Endothelial cell of umbilical vein (primary cell): ENCODE measurements at regions not wholly inside any gene's neighbourhood (a gene's known extent, or its start where the extent isn't known, plus 50 kb on each side); places are given as distances from the start of the nearest gene placed in this dataset.

ENCODE experiments used
- BruUV-seq: library from RNA; stranded (reverse); fragments of 400-500 nt; replicated peaks from 2 replicates; lab custom pipeline; 2021; lab: Mats Ljungman, UMichigan
- CTCF ChIA-PET: fragments of 300-600, 350-600 bp; sonication (Branson Sonifier 250); formaldehyde crosslinking; loops from one replicate; lab custom pipeline; 2021; ENCODE audit warnings: antibody characterized with exemption, inconsistent platforms; lab: Charles Lee
- POLR2A ChIA-PET: fragments of 300-600, 350-600 bp; sonication (Branson Sonifier 250); formaldehyde crosslinking; loops from one replicate; lab custom pipeline; 2021; ENCODE audit warnings: antibody characterized with exemption, inconsistent platforms; lab: Charles Lee
- DNase-seq: peaks from one replicate; pipeline ENCODE4 v3.0.0-alpha.2; 2011; ENCODE audit warnings: low read depth, low spot score
- FAIRE-seq: peaks from 2 replicates; lab custom pipeline; 2011; peaks lifted over from hg19 to GRCh38; lab: Jason Lieb, UNC
- H2AFZ ChIP-seq: 2 replicates; pipeline ENCODE4 v1.6.0; 2012; ENCODE audit warnings: low read depth, low read length, control low read depth, inconsistent platforms
- H3K27ac ChIP-seq: 2 replicates; pipeline ENCODE4 v1.5.1; 2011; ENCODE audit warnings: low read depth, mild to moderate bottlenecking, control low read depth, low read length, moderate library complexity; ENCODE audit not compliant: insufficient read depth
- H3K27me3 ChIP-seq, 2 experiments: 2 replicates each; pipeline versions ENCODE4 v1.6.0 to v1.6.1; 2011; ENCODE audit warnings: low read length in 2 of 2, mixed read lengths in 1 of 2; ENCODE audit not compliant: control insufficient read depth in 2 of 2, insufficient read depth in 2 of 2
- H3K36me3 ChIP-seq, 2 experiments: 2 replicates in 1 of 2; 3 replicates in 1 of 2; pipeline ENCODE4 v1.5.1; 2011; ENCODE audit warnings: low read length in 2 of 2, mild to moderate bottlenecking in 1 of 2, moderate library complexity in 1 of 2; ENCODE audit not compliant: control insufficient read depth in 2 of 2, insufficient read depth in 2 of 2; ENCODE audit errors: extremely low read depth in 1 of 2
- H3K4me1 ChIP-seq: 3 replicates; pipeline ENCODE4 v1.5.1; 2011; ENCODE audit warnings: mild to moderate bottlenecking, low read length; ENCODE audit not compliant: control insufficient read depth, insufficient read depth; ENCODE audit errors: extremely low read depth
- H3K4me2 ChIP-seq: 2 replicates; pipeline ENCODE4 v1.6.1; 2011; ENCODE audit warnings: low read length, control low read depth, mixed read lengths; ENCODE audit not compliant: insufficient read depth
- H3K4me3 ChIP-seq, 3 experiments: fragments of 200-600 bp in 1 of 3; sonication (generic), shearing (Covaris generic) in 1 of 3; replicated peaks in 1 of 3; 2 replicates each; pipeline ENCODE4 v1.5.1; 2011 to 2016; ENCODE audit warnings: control low read depth in 3 of 3, low read length in 3 of 3, mild to moderate bottlenecking in 2 of 3, inconsistent platforms in 1 of 3, low read depth in 1 of 3, moderate library complexity in 1 of 3; ENCODE audit not compliant: insufficient read depth in 1 of 3
- H3K79me2 ChIP-seq: 2 replicates; pipeline ENCODE4 v1.6.0; 2012; ENCODE audit warnings: low read length, inconsistent platforms; ENCODE audit not compliant: control insufficient read depth, insufficient read depth
- H3K9ac ChIP-seq: replicated peaks from 2 replicates; pipeline ENCODE3; 2011; ENCODE audit warnings: low read length, control low read depth; ENCODE audit not compliant: insufficient read depth; ENCODE audit errors: extremely low read depth
- H3K9me1 ChIP-seq: replicated peaks from 3 replicates; pipeline ENCODE4 v1.6.0; 2011; ENCODE audit warnings: mild to moderate bottlenecking, low read length; ENCODE audit not compliant: control insufficient read depth, insufficient read depth; ENCODE audit errors: extremely low read depth
- H3K9me3 ChIP-seq: replicated peaks from 2 replicates; pipeline ENCODE4 v1.5.1; 2012; ENCODE audit warnings: low read length, inconsistent platforms; ENCODE audit not compliant: control insufficient read depth, insufficient read depth
- H4K20me1 ChIP-seq: replicated peaks from 2 replicates; pipeline ENCODE3; 2011; ENCODE audit warnings: mild to moderate bottlenecking, low read length; ENCODE audit not compliant: control insufficient read depth, insufficient read depth; ENCODE audit errors: extremely low read depth
- CTCF ChIP-seq, 2 donors: IDR thresholded peaks; 1 replicate in 1 of 2; 2 replicates in 1 of 2; pipeline ENCODE4 v1.5.1; 2011; ENCODE audit warnings: low read length in 2 of 2, mild to moderate bottlenecking in 2 of 2, moderate library complexity in 2 of 2, control low read depth in 1 of 2, inconsistent platforms in 1 of 2, low read depth in 1 of 2; ENCODE audit not compliant: insufficient read depth in 1 of 2; ENCODE audit errors: extremely low read depth in 1 of 2
- EZH2 ChIP-seq: IDR thresholded peaks from 2 replicates; pipeline ENCODE4 v1.6.1; 2012; ENCODE audit warnings: borderline replicate concordance, low read depth, mild to moderate bottlenecking, moderate library complexity, low read length, inconsistent platforms; ENCODE audit not compliant: severe bottlenecking
- FOS ChIP-seq: IDR thresholded peaks from 2 replicates; pipeline ENCODE4 v1.6.1; 2011; ENCODE audit warnings: mild to moderate bottlenecking, low read length, moderate library complexity, borderline replicate concordance; ENCODE audit not compliant: insufficient read depth
- GATA2 ChIP-seq: IDR thresholded peaks from 2 replicates; pipeline ENCODE4 v1.7.0; 2011; ENCODE audit warnings: low read depth, mild to moderate bottlenecking, moderate library complexity, mixed read lengths, low read length; ENCODE audit not compliant: insufficient read length, insufficient read depth
- JUN ChIP-seq: IDR thresholded peaks from 2 replicates; pipeline ENCODE4 v1.6.1; 2011; ENCODE audit warnings: borderline replicate concordance, low read depth; ENCODE audit not compliant: insufficient read length, insufficient read depth
- MAX ChIP-seq: IDR thresholded peaks from 2 replicates; pipeline ENCODE4 v1.6.1; 2011; ENCODE audit not compliant: insufficient read depth, insufficient read length
- MYC ChIP-seq: IDR thresholded peaks from one replicate; pipeline ENCODE4 v1.6.1; 2011; ENCODE audit warnings: mild to moderate bottlenecking, low read depth, low read length
- POLR2A ChIP-seq: IDR thresholded peaks from 2 replicates; pipeline ENCODE4 v1.6.1; 2012; ENCODE audit warnings: low read depth, mild to moderate bottlenecking, control low read depth, low read length
- POLR2AphosphoS5 ChIP-seq: IDR thresholded peaks from 2 replicates; pipeline ENCODE4 v1.6.1; 2012; ENCODE audit warnings: low read depth, mild to moderate bottlenecking, control low read depth, low read length, moderate library complexity; ENCODE audit not compliant: insufficient read depth
- dilution Hi-C: fragments of 300-500 bp; cut with MboI; formaldehyde crosslinking; loops from one replicate; pipeline ENCODE4 v1.15.0; 2019; ENCODE audit warnings: low sequenced_read_pairs; ENCODE audit not compliant: extremely low pct_ligation_motif_present
- intact Hi-C: fragments of 100-400 bp; cut with micrococcal nuclease; formaldehyde crosslinking; loops from one replicate; pipeline ENCODE4 v1.10.0; 2022

GRCh38 chr7:69436946-69437345 lies 161.3 kb upstream of the AUTS2 start:
- FAIRE-seq (no peak), DNase-seq (no peak)
- no peak overlapping the region for H3K4me2 ChIP-seq
- no peaks in the 10 kb centered on the region for H3K36me3 ChIP-seq
- H3K4me3 ChIP-seq: no peak overlapping the region
- intact Hi-C loops: no loop called here
- POLR2A ChIA-PET: no interaction called here
- dilution Hi-C loops: no loop called here
- H4K20me1 ChIP-seq: no peaks in the 10 kb centered on the region
- H3K9me1 ChIP-seq: no peaks in the 10 kb centered on the region
- no peaks in the 10 kb centered on the region for H3K79me2 ChIP-seq
- H3K27me3 ChIP-seq: no peaks in the 10 kb centered on the region
- peaks cover 4% of the 10 kb centered on the region for H3K9me3 ChIP-seq
- no peak overlapping the region for H2AFZ ChIP-seq
- CTCF ChIA-PET: no interaction called here
- BruUV-seq: no TSS peak
- H3K4me1 ChIP-seq: no peaks in the 10 kb centered on the region
- H3K9ac ChIP-seq: no peak overlapping the region
- TF ChIP-seq EZH2 (no peak), POLR2A (no peak), MYC (no peak), POLR2AphosphoS5 (no peak), MAX (no peak), FOS (no peak)
- no peak overlapping the region for H3K27ac ChIP-seq

GRCh38 chr7:69438584-69439412 lies 159.5 kb upstream of the AUTS2 start:
- H3K79me2 ChIP-seq: no peaks in the 10 kb centered on the region
- POLR2A ChIA-PET: no interaction called here
- TF ChIP-seq FOS (no peak), MYC (no peak), JUN (no peak), POLR2A (no peak), GATA2 (no peak), CTCF (IDR thresholded peaks at IDR 0.05; ENCODE audit: extremely low read depth in 1 of 2, insufficient read depth in 1 of 2, low read depth in 1 of 2, low read length in 2 of 2) (no peak), MAX (no peak), EZH2 (no peak), POLR2AphosphoS5 (no peak)
- H3K9ac ChIP-seq: no peak overlapping the region
- H3K27me3 ChIP-seq: no peaks in the 10 kb centered on the region
- DNase-seq (no peak), FAIRE-seq (no peak)
- no peaks in the 10 kb centered on the region for H3K36me3 ChIP-seq
- dilution Hi-C loops (no loop called here), intact Hi-C loops (no loop called here)
- no peak overlapping the region for H3K4me2 ChIP-seq
- H3K9me3 ChIP-seq: peaks cover 4% of the 10 kb centered on the region
- no peak overlapping the region for H3K4me3 ChIP-seq
- no peak overlapping the region for H3K27ac ChIP-seq
- H4K20me1 ChIP-seq: no peaks in the 10 kb centered on the region
- no TSS peak for BruUV-seq
- no peaks in the 10 kb centered on the region for H3K9me1 ChIP-seq
- CTCF ChIA-PET: no interaction called here
- H2AFZ ChIP-seq: no peak overlapping the region
- no peaks in the 10 kb centered on the region for H3K4me1 ChIP-seq
